ENCODE measurements at regions not wholly inside any gene's neighbourhood (a gene's known extent, or its start where the extent isn't known, plus 50 kb on each side); places are given as distances from the start of the nearest gene placed in this dataset.
"Not testable (repeated sequence)": the region's sequence is repeated elsewhere in the genome, so short reads cannot be mapped to it uniquely, and the experiment has no call there.

- no peak for DNase-seq (ENCODE audit: low read depth, low spot score)
- H3K27ac ChIP-seq = no peak overlapping the region
Observed at GRCh38 chr1:172940174-172940855, 110.4 kb downstream of the TNFSF18 start.

- DNase-seq (ENCODE audit: low read depth, low spot score) = no peak
- no peak overlapping the region for H3K27ac ChIP-seq
Observed at GRCh38 chr1:172941471-172941870, 109.3 kb downstream of the TNFSF18 start.

GRCh38 chr1:172941945-172942344 is 108.8 kb downstream of the TNFSF18 start:
- no peak for DNase-seq (ENCODE audit: low read depth, low spot score)

GRCh38 chr1:172943138-172943537 is 107.6 kb downstream of the TNFSF18 start:
- not testable (repeated sequence) for H3K27ac ChIP-seq; DNase-seq (ENCODE audit: low read depth, low spot score)

More at GRCh38 chr1:172941945-172942344, 108.8 kb downstream of the TNFSF18 start:
- no peak overlapping the region for H3K27ac ChIP-seq

GRCh38 chr1:172944931-172945330 is 105.8 kb downstream of the TNFSF18 start:
- no peak for DNase-seq (ENCODE audit: low read depth, low spot score)

GRCh38 chr1:172946814-172947507 is 103.8 kb downstream of the TNFSF18 start:
- DNase-seq (ENCODE audit: low read depth, low spot score) = no peak
- peak overlapping the region; percentile 38 for H3K27ac ChIP-seq

More at GRCh38 chr1:172944931-172945330, 105.8 kb downstream of the TNFSF18 start:
- H3K27ac ChIP-seq = no peak overlapping the region

GRCh38 chr1:172948457-172948856 is 102.3 kb downstream of the TNFSF18 start:
- peak overlapping the region; percentile 38 for H3K27ac ChIP-seq
- DNase-seq (ENCODE audit: low read depth, low spot score) = peak; percentile 68

- H3K27ac ChIP-seq = no peak overlapping the region
Observed at GRCh38 chr1:172949096-172949495, 101.6 kb downstream of the TNFSF18 start.

GRCh38 chr1:172950528-172950927 is 100.2 kb downstream of the TNFSF18 start:
- no peak overlapping the region for H3K27ac ChIP-seq
- no peak for DNase-seq (ENCODE audit: low read depth, low spot score)

More at GRCh38 chr1:172949096-172949495, 101.6 kb downstream of the TNFSF18 start:
- no peak for DNase-seq (ENCODE audit: low read depth, low spot score)

- DNase-seq (ENCODE audit: low read depth, low spot score) = peak; percentile 72
- H3K27ac ChIP-seq = peak overlapping the region; percentile 11
Observed at GRCh38 chr1:172951730-172952365, 98.9 kb downstream of the TNFSF18 start.

- no peak for DNase-seq (ENCODE audit: low read depth, low spot score)
- H3K27ac ChIP-seq = no peak overlapping the region
Observed at GRCh38 chr1:172952516-172952915, 98.2 kb downstream of the TNFSF18 start.

- H3K27ac ChIP-seq = no peak overlapping the region
- DNase-seq (ENCODE audit: low read depth, low spot score) = no peak
Observed at GRCh38 chr1:172954476-172955150, 96.1 kb downstream of the TNFSF18 start.

- peak overlapping the region; percentile 2 for H3K27ac ChIP-seq
- DNase-seq (ENCODE audit: low read depth, low spot score) = no peak
Observed at GRCh38 chr1:172955161-172955815, 95.5 kb downstream of the TNFSF18 start.

GRCh38 chr1:172956871-172957270 is 93.9 kb downstream of the TNFSF18 start:
- no peak overlapping the region for H3K27ac ChIP-seq
- DNase-seq (ENCODE audit: low read depth, low spot score) = no peak

GRCh38 chr1:172957491-172957890 is 93.2 kb downstream of the TNFSF18 start:
- H3K27ac ChIP-seq = no peak overlapping the region
- no peak for DNase-seq (ENCODE audit: low read depth, low spot score)

- no peak for DNase-seq (ENCODE audit: low read depth, low spot score)
- H3K27ac ChIP-seq = no peak overlapping the region
Observed at GRCh38 chr1:172959571-172959970, 91.2 kb downstream of the TNFSF18 start.

GRCh38 chr1:172960019-172960418 is 90.7 kb downstream of the TNFSF18 start:
- DNase-seq (ENCODE audit: low read depth, low spot score) = no peak
- no peak overlapping the region for H3K27ac ChIP-seq

- DNase-seq (ENCODE audit: low read depth, low spot score) = no peak
Observed at GRCh38 chr1:172960454-172961208, 90.1 kb downstream of the TNFSF18 start.

GRCh38 chr1:172964864-172965263 is 85.9 kb downstream of the TNFSF18 start:
- DNase-seq (ENCODE audit: low read depth, low spot score) = no peak
- no peak overlapping the region for H3K27ac ChIP-seq

More at GRCh38 chr1:172960454-172961208, 90.1 kb downstream of the TNFSF18 start:
- H3K27ac ChIP-seq = no peak overlapping the region

Measured in epithelial cell of prostate (primary cell).